Karpas-422 (cell line): ENCODE measurements at regions not wholly inside any gene's neighbourhood (a gene's known extent, or its start where the extent isn't known, plus 50 kb on each side); places are given as distances from the start of the nearest gene placed in this dataset.

Experiments used
- DNase-seq: peaks from one replicate; pipeline ENCODE4 v3.0.0-alpha.2; 2015
- H2AFZ ChIP-seq: fragments of 200-600 bp; sonication (generic); 2 replicates; pipeline ENCODE4 v1.6.1; 2014; ENCODE audit warnings: antibody characterized with exemption, low read length, mixed read lengths
- H3K27ac ChIP-seq: fragments of 200-600 bp; sonication (generic); 2 replicates; pipeline ENCODE4 v1.5.1; 2014; ENCODE audit warnings: mild to moderate bottlenecking, low read length, moderate library complexity
- H3K27me3 ChIP-seq: fragments of 200-600 bp; sonication (generic); 2 replicates; pipeline ENCODE4 v1.6.1; 2014; ENCODE audit warnings: low read length, mixed read lengths
- H3K36me3 ChIP-seq: fragments of 200-600 bp; sonication (generic); 2 replicates; pipeline ENCODE4 v1.6.1; 2014; ENCODE audit warnings: low read length, mixed read lengths; ENCODE audit not compliant: insufficient read depth
- H3K4me1 ChIP-seq: fragments of 200-600 bp; sonication (generic); 2 replicates; pipeline ENCODE4 v1.6.1; 2014; ENCODE audit warnings: mild to moderate bottlenecking, low read length, mixed read lengths
- H3K4me2 ChIP-seq: fragments of 200-600 bp; sonication (generic); 2 replicates; pipeline ENCODE4 v1.6.1; 2014; ENCODE audit warnings: low read length, low read depth, mild to moderate bottlenecking; ENCODE audit not compliant: poor library complexity, severe bottlenecking
- H3K4me3 ChIP-seq: fragments of 200-600 bp; sonication (generic); 2 replicates; pipeline ENCODE4 v1.5.1; 2014; ENCODE audit warnings: mild to moderate bottlenecking, antibody characterized with exemption, low read length, mixed read lengths
- H3K79me2 ChIP-seq: fragments of 200-600 bp; sonication (generic); 2 replicates; pipeline ENCODE4 v1.6.1; 2014; ENCODE audit warnings: mild to moderate bottlenecking, low read length, mixed read lengths
- H3K9ac ChIP-seq: fragments of 200-600 bp; sonication (generic); 2 replicates; pipeline ENCODE4 v1.6.0; 2014; ENCODE audit warnings: low read length
- H3K9me2 ChIP-seq: fragments of 200-600 bp; sonication (generic), shearing (Covaris generic); replicated peaks from 2 replicates; pipeline ENCODE4 v1.6.0; 2014; ENCODE audit warnings: mild to moderate bottlenecking, low read length, moderate library complexity; ENCODE audit not compliant: insufficient read depth
- H3K9me3 ChIP-seq: fragments of 300-700, 200-600 bp; sonication (generic); 2 replicates; pipeline ENCODE4 v1.6.1; 2014; ENCODE audit warnings: low read length, mixed read lengths
- H4K20me1 ChIP-seq: fragments of 200-600 bp; sonication (generic); 2 replicates; pipeline ENCODE4 v1.6.1; 2014; ENCODE audit warnings: mild to moderate bottlenecking, antibody characterized with exemption, low read length, low read depth; ENCODE audit not compliant: insufficient read depth

DNA sequence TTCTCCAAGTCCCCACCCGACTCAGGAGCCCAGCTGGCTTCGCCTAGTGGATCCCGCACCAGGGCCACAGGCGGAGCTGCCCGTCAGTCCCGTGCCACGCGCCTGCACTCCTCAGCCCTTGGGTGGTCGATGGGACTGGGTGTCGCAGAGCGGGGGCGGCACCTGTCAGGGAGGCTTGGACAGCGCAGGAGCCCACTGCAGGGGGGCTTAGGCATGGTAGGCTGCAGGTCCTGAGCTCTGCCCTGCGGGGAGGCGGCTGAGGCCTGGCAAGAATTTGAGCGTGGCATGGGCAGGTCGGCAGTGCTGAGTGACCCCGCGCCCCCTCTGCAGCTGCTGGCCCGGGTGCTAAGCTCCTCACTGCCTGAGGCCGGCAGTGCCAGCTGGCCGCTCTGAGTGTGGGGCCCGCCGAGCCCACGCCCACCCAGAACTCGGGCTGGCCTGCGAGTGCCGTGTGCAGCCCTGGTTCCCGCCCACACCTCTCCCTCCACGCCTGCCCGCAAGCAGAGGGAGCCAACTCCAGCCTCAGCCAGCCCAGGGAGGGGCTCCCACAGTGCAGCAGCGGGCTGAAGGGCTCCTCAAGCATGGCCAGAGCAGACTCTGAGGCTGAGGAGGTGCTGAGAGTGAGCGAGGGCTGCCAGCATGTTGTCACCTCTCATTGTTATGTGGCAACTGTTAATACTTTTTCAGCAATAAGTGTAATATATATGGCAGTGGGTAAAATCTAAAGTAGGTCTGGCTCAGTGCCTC lies 548.4 kb upstream of the BRINP3 start:
- no peaks in the 10 kb centered on the region for H3K4me1 ChIP-seq
- peaks cover 6% of the 10 kb centered on the region for H3K9me3 ChIP-seq
- H3K27ac ChIP-seq = no peak overlapping the region
- no peak overlapping the region for H2AFZ ChIP-seq
- DNase-seq = no peak
- no peaks in the 10 kb centered on the region for H4K20me1 ChIP-seq
- no peaks in the 10 kb centered on the region for H3K36me3 ChIP-seq
- H3K9me2 ChIP-seq = no peaks in the 10 kb centered on the region
- H3K27me3 ChIP-seq = no peaks in the 10 kb centered on the region
- H3K9ac ChIP-seq = no peak overlapping the region
- no peak overlapping the region for H3K4me3 ChIP-seq
- H3K79me2 ChIP-seq = no peaks in the 10 kb centered on the region
- H3K4me2 ChIP-seq = no peak overlapping the region

DNA sequence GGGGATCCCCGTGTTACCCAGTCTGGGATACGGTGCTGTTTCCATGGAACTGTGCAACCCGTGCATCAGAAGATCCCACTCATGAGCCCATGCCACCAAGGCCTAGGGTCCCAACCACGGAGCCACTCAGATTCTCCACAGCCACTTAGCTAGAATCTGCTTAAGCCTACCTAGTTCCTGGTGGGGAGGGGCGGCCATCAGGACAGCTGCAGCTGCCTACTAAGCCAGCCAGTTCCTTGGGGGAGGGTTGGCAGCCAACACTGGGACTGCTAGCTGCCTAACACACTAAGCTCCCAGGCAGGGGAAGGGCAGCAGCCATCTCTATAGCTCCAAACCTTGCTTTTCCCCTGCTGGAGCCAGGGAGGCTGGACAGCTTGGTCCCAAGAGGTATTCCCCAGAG lies 549.2 kb upstream of the BRINP3 start:
- no peak overlapping the region for H3K27ac ChIP-seq
- no peak overlapping the region for H2AFZ ChIP-seq
- H3K36me3 ChIP-seq = no peaks in the 10 kb centered on the region
- no peaks in the 10 kb centered on the region for H4K20me1 ChIP-seq
- H3K4me2 ChIP-seq = no peak overlapping the region
- H3K27me3 ChIP-seq = no peaks in the 10 kb centered on the region
- no peak for DNase-seq
- peaks cover 6% of the 10 kb centered on the region for H3K9me3 ChIP-seq
- no peak overlapping the region for H3K4me3 ChIP-seq
- H3K79me2 ChIP-seq = no peaks in the 10 kb centered on the region
- no peaks in the 10 kb centered on the region for H3K4me1 ChIP-seq
- no peak overlapping the region for H3K9ac ChIP-seq
- H3K9me2 ChIP-seq = no peaks in the 10 kb centered on the region

DNA sequence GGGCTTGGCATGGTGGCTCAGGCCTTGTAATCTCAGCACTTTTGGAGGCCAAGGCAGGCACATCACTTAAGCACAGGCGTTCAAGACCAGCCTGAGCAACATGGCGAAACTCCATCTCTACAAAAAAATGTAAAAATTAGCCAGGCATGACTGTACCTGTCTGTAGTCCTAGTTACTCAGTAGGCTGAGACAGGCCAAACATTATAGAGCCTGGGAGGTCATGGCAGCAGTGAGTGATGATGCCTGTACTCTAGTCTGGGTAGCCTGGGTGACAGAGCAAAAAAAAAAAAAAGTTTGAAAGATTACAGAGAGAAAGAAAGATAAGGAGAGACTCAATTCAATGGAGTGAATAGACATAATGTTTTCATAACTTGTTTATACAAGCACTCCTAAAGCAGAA lies 556.5 kb upstream of the BRINP3 start:
- no peaks in the 10 kb centered on the region for H3K36me3 ChIP-seq

DNA sequence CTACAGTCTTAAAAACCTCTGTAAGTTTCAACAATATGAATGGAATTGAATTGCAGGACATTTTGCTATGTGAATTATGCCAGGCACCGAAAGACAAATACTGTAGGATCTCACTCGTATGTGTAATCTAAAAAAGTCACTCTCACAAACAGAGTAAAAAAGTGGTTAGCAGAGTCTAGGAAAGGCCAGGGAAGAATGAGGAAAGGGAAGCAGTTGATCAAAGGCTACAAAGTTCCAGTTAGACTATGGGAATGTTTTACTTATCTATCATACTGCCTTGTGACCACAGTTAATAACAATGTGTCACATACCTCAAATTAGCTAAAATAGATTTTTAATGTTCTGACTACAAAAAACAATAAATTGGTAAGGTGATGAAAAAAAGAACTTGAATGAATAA lies 565.4 kb upstream of the BRINP3 start:
- Histone ChIP-seq H3K4me1 (no peaks in the 10 kb centered on the region), H3K36me3 (no peaks in the 10 kb centered on the region), H3K9ac (no peak overlapping the region), H3K4me2 (no peak overlapping the region), H3K9me2 (no peaks in the 10 kb centered on the region), H4K20me1 (no peaks in the 10 kb centered on the region), H3K79me2 (no peaks in the 10 kb centered on the region), H3K27me3 (no peaks in the 10 kb centered on the region), H3K9me3 (peaks cover 10% of the 10 kb centered on the region; the same call in 1 of the 2 replicates), H3K4me3 (no peak overlapping the region), H3K27ac (no peak overlapping the region), H2AFZ (no peak overlapping the region)
- no peak for DNase-seq

More for the DNA sequence above, 556.5 kb upstream of the BRINP3 start:
- Histone ChIP-seq H4K20me1 (no peaks in the 10 kb centered on the region), H3K27me3 (no peaks in the 10 kb centered on the region), H3K4me1 (no peaks in the 10 kb centered on the region), H3K27ac (no peak overlapping the region), H3K4me3 (no peak overlapping the region), H3K4me2 (no peak overlapping the region), H3K9ac (no peak overlapping the region), H2AFZ (no peak overlapping the region), H3K79me2 (no peaks in the 10 kb centered on the region), H3K9me3 (peaks cover 4% of the 10 kb centered on the region), H3K9me2 (no peaks in the 10 kb centered on the region)
- DNase-seq = no peak

DNA sequence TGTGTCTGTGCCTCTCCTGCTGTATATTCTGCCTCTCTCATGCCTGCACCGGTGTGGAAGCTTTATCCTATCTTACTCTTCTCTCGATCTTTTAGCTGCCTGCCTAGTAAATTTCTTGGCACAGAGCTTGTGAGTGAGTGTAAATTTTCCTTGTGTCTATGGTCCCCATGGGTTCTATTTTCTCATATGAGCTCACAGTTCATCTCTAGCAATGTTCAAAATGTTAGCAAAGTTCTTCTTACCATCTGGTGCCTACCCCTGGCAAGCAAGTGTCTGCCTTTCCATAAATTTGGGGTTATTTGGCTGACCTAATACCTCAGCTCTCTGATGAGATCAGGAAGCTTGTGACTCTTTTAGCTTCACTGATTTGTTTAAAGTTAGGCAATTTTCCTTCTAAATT lies 572.1 kb upstream of the BRINP3 start:
- Histone ChIP-seq H3K9me3 (peaks cover 31% of the 10 kb centered on the region), H3K4me2 (no peak overlapping the region), H3K27me3 (no peaks in the 10 kb centered on the region), H3K36me3 (no peaks in the 10 kb centered on the region), H3K4me1 (no peaks in the 10 kb centered on the region), H3K79me2 (no peaks in the 10 kb centered on the region), H3K9me2 (no peaks in the 10 kb centered on the region), H2AFZ (no peak overlapping the region), H4K20me1 (no peaks in the 10 kb centered on the region), H3K27ac (no peak overlapping the region), H3K9ac (no peak overlapping the region), H3K4me3 (no peak overlapping the region)
- no peak for DNase-seq

DNA sequence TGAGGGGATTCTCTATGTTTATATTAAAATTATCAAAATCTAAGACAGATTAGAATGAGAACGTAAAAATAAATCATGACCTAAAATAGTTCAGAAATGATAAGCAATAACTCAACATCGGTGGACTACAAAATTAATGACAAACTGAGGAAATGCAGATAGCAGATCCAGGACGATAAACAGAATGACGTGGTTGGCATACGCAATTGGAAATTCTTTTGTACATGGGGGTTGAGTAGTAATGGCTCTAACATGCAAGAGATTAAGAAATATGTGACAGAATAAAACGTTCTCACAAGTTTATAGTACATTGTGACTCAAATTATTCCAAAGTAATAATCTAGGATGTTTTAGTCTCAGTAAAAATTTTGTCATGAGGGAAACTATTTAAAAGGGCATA lies 575.2 kb upstream of the BRINP3 start:
- no peak overlapping the region for H3K9ac ChIP-seq
- H3K4me3 ChIP-seq = no peak overlapping the region
- no peaks in the 10 kb centered on the region for H3K36me3 ChIP-seq
- no peaks in the 10 kb centered on the region for H4K20me1 ChIP-seq
- no peak overlapping the region for H3K27ac ChIP-seq
- H3K4me1 ChIP-seq = no peaks in the 10 kb centered on the region
- H3K9me2 ChIP-seq = no peaks in the 10 kb centered on the region
- H2AFZ ChIP-seq = no peak overlapping the region
- H3K79me2 ChIP-seq = no peaks in the 10 kb centered on the region
- H3K27me3 ChIP-seq = no peaks in the 10 kb centered on the region
- DNase-seq = no peak
- H3K4me2 ChIP-seq = no peak overlapping the region
- H3K9me3 ChIP-seq = peaks cover 26% of the 10 kb centered on the region

DNA sequence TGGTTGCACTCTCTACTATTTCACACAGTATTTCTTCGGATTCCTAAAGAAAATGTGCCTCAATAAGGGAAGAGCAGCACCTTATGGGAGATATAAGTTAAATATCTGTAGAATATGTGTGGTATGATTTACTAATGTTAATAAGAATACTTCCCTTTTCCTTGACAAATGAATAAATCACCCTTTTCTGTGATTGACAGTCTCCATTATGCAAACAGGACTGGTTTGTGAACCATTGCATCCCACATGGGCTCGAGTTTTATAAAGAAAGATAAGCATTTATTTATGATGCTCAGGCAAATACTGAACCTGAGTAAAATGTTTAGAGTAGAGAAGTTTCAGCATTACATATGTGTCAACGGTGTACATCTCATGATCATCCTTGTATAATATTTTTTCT lies 587.7 kb upstream of the BRINP3 start:
- Histone ChIP-seq H4K20me1 (no peaks in the 10 kb centered on the region), H3K4me1 (no peaks in the 10 kb centered on the region)

DNA sequence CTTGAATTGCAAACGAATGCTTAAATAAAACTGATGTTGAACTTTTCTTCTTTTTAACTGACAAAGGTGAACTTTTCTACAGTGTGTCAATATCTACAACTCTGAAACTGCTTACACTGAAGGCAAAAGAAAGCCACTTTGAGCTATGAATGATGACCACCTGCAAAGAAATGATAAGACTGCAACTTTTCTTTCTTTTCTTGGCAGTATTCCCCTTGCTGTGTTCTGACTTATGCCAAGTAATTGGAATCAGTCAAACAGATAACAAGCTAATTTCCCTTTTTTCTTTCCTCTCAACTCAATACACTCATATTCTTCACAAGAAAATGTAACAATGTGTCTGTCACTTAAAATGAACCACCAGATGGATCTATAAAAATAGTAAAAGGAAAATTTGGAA lies 588.1 kb upstream of the BRINP3 start:
- Histone ChIP-seq H3K9ac (no peak overlapping the region), H4K20me1 (no peaks in the 10 kb centered on the region), H3K27me3 (no peaks in the 10 kb centered on the region), H3K36me3 (no peaks in the 10 kb centered on the region), H3K9me3 (peaks cover 8% of the 10 kb centered on the region; the same call in 1 of the 2 replicates), H3K9me2 (no peaks in the 10 kb centered on the region), H3K27ac (no peak overlapping the region), H3K4me2 (no peak overlapping the region), H3K4me3 (no peak overlapping the region), H3K4me1 (no peaks in the 10 kb centered on the region), H3K79me2 (no peaks in the 10 kb centered on the region), H2AFZ (no peak overlapping the region)
- DNase-seq = no peak

More for the DNA sequence above, 587.7 kb upstream of the BRINP3 start:
- Histone ChIP-seq H3K36me3 (no peaks in the 10 kb centered on the region), H2AFZ (no peak overlapping the region), H3K4me3 (no peak overlapping the region), H3K79me2 (no peaks in the 10 kb centered on the region), H3K4me2 (no peak overlapping the region), H3K27ac (no peak overlapping the region), H3K27me3 (no peaks in the 10 kb centered on the region), H3K9ac (no peak overlapping the region), H3K9me2 (no peaks in the 10 kb centered on the region), H3K9me3 (peaks cover 8% of the 10 kb centered on the region; the same call in 1 of the 2 replicates)
- no peak for DNase-seq
